ENCODE measurements at regions not wholly inside any gene's neighbourhood (a gene's known extent, or its start where the extent isn't known, plus 50 kb on each side); places are given as distances from the start of the nearest gene placed in this dataset.

- Histone ChIP-seq H3K27me3 (ENCODE audit: control insufficient read depth in 2 of 2, insufficient read depth in 2 of 2, low read length in 2 of 2) (no peaks in the 10 kb centered on the region), H3K9me3 (ENCODE audit: control insufficient read depth in 2 of 3, low read length in 3 of 3) (no peaks in the 10 kb centered on the region), H3K4me3 (ENCODE audit: low read length) (no peak overlapping the region), H3K4me1 (ENCODE audit: control insufficient read depth in 2 of 2, insufficient read depth in 2 of 2, low read length in 2 of 2) (no peaks in the 10 kb centered on the region), H3K36me3 (ENCODE audit: control insufficient read depth in 2 of 3, insufficient read depth in 3 of 3, low read length in 3 of 3) (no peaks in the 10 kb centered on the region), H3K27ac (ENCODE audit: low read depth, low read length) (no peak overlapping the region)
- ATAC-seq (no peak), DNase-seq (no peak)
- Mint-ChIP-seq H3K27me3 (peaks cover 0 to 25% (median 8%) of the 10 kb centered on the region in 5 donors), H3K36me3 (no peaks in the 10 kb centered on the region), H3K9me3 (peaks cover 0 to 12% (median 1%) of the 10 kb centered on the region in 11 donors), H3K4me3 (no peak overlapping the region), H3K27ac (no peak overlapping the region), H3K4me1 (no peaks in the 10 kb centered on the region)
- ChIA-PET POLR2A (no interaction called here), CTCF (no interaction called here)
- intact Hi-C loops (cut with micrococcal nuclease) = no loop called here
Observed at GRCh38 chr13:72586518-72586917, 140.9 kb downstream of the MZT1 start.

DNA sequence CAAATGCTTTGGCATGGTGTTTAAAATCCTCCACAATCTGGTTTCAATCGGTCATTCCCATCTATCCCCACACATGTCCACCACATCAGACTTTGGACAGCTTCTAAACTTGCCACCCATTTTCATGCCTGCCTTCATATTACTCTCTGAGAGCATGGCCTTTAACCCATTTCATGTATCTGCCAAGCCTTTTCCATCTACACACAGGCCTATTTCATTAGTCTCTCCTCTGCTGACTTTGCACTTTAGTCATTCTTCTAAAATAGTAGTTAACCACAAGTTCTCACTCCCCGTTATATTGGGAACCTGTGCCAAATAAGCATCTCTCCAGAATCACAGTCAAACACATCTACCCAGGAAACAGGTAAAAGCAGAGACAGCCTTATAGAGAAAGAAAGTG lies 142.2 kb downstream of the MZT1 start:
- peaks cover 0 to 25% (median 8%) of the 10 kb centered on the region in 5 donors for H3K27me3 Mint-ChIP-seq
- H3K4me3 Mint-ChIP-seq = no peak overlapping the region
- Histone ChIP-seq H3K27ac (ENCODE audit: low read depth, low read length) (no peak overlapping the region), H3K9me3 (ENCODE audit: control insufficient read depth in 2 of 3, low read length in 3 of 3) (no peaks in the 10 kb centered on the region), H3K27me3 (ENCODE audit: control insufficient read depth in 2 of 2, insufficient read depth in 2 of 2, low read length in 2 of 2) (no peaks in the 10 kb centered on the region), H3K36me3 (ENCODE audit: control insufficient read depth in 2 of 3, insufficient read depth in 3 of 3, low read length in 3 of 3) (no peaks in the 10 kb centered on the region), H3K4me1 (ENCODE audit: control insufficient read depth in 2 of 2, insufficient read depth in 2 of 2, low read length in 2 of 2) (no peaks in the 10 kb centered on the region), H3K4me3 (ENCODE audit: low read length) (no peak overlapping the region)
- ATAC-seq (no peak), DNase-seq (no peak)
- intact Hi-C loops (cut with micrococcal nuclease) = no loop called here
- H3K4me1 Mint-ChIP-seq = no peaks in the 10 kb centered on the region
- peaks cover 0 to 9% (median 1%) of the 10 kb centered on the region in 11 donors for H3K9me3 Mint-ChIP-seq
- POLR2A ChIA-PET = no interaction called here
- H3K27ac Mint-ChIP-seq = no peak overlapping the region
- CTCF ChIA-PET = no interaction called here
- H3K36me3 Mint-ChIP-seq = no peaks in the 10 kb centered on the region

GRCh38 chr13:72571191-72571590 lies 156.2 kb downstream of the MZT1 start:
- no peak overlapping the region for H3K27ac Mint-ChIP-seq
- Histone ChIP-seq H3K27ac (ENCODE audit: low read depth, low read length) (no peak overlapping the region), H3K4me3 (ENCODE audit: low read length) (no peak overlapping the region), H3K36me3 (ENCODE audit: control insufficient read depth in 2 of 3, insufficient read depth in 3 of 3, low read length in 3 of 3) (no peaks in the 10 kb centered on the region), H3K4me1 (ENCODE audit: control insufficient read depth in 2 of 2, insufficient read depth in 2 of 2, low read length in 2 of 2) (no peaks in the 10 kb centered on the region), H3K9me3 (ENCODE audit: control insufficient read depth in 2 of 3, low read length in 3 of 3) (no peaks in the 10 kb centered on the region), H3K27me3 (ENCODE audit: control insufficient read depth in 2 of 2, insufficient read depth in 2 of 2, low read length in 2 of 2) (no peaks in the 10 kb centered on the region)
- CTCF ChIA-PET = no interaction called here
- DNase-seq (no peak), ATAC-seq (no peak)
- POLR2A ChIA-PET = no interaction called here
- H3K9me3 Mint-ChIP-seq = peaks cover 5 to 18% (median 9%) of the 10 kb centered on the region in 11 donors
- peaks cover 0 to 25% (median 6%) of the 10 kb centered on the region in 5 donors for H3K27me3 Mint-ChIP-seq
- H3K36me3 Mint-ChIP-seq = no peaks in the 10 kb centered on the region
- no peaks in the 10 kb centered on the region for H3K4me1 Mint-ChIP-seq
- H3K4me3 Mint-ChIP-seq = no peak overlapping the region
- intact Hi-C loops (cut with micrococcal nuclease) = no loop called here

DNA sequence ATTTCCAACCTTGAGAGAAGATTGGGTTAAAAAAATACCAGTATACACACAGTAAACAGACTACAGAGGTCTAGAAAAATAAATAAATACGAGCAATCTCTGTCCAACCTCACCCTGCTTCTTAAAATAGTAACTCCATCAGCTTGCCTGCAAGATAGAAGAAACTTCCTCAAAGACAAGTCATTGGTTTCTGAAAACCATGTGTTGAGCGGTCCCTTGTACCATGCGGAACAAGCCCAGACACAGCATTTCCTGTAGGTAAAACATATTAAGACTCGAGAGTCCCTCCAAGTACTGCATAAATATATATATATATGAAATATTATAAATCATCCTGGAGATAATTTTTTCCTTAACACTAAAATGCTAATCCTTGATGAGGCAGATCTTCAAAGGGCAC lies 157.4 kb downstream of the MZT1 start:
- Histone ChIP-seq H3K9me3 (ENCODE audit: control insufficient read depth in 2 of 3, low read length in 3 of 3) (no peaks in the 10 kb centered on the region), H3K27me3 (ENCODE audit: control insufficient read depth in 2 of 2, insufficient read depth in 2 of 2, low read length in 2 of 2) (no peaks in the 10 kb centered on the region), H3K27ac (ENCODE audit: low read depth, low read length) (no peak overlapping the region), H3K36me3 (ENCODE audit: control insufficient read depth in 2 of 3, insufficient read depth in 3 of 3, low read length in 3 of 3) (no peaks in the 10 kb centered on the region), H3K4me3 (ENCODE audit: low read length) (no peak overlapping the region), H3K4me1 (ENCODE audit: control insufficient read depth in 2 of 2, insufficient read depth in 2 of 2, low read length in 2 of 2) (no peaks in the 10 kb centered on the region)
- intact Hi-C loops (cut with micrococcal nuclease) = no loop called here
- CTCF ChIA-PET = no interaction called here
- H3K27me3 Mint-ChIP-seq = peaks cover 0 to 25% (median 6%) of the 10 kb centered on the region in 5 donors
- ATAC-seq (no peak), DNase-seq (no peak)
- no peaks in the 10 kb centered on the region for H3K36me3 Mint-ChIP-seq
- H3K4me1 Mint-ChIP-seq = no peaks in the 10 kb centered on the region
- peaks cover 0 to 9% (median 1%) of the 10 kb centered on the region in 11 donors for H3K9me3 Mint-ChIP-seq
- no peak overlapping the region for H3K27ac Mint-ChIP-seq
- POLR2A ChIA-PET = no interaction called here
- no peak overlapping the region for H3K4me3 Mint-ChIP-seq

DNA sequence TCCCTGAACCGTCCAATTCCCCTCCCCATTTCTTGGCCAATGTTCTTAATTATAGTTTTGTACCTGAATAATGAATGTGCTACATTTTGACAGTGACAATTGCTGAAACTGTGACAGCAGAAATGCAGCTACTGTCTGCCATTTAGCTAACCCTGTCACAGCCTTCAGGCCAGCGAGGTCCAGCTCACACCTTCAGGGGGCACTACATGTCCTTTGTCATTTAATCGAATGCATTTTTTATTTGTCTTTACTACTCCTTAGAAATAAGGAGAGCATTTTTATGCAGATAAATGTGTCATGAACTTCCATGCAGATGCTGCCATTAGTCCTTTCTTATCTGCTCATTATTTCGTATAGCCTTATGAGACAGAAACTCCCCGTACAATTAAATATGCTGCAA lies 159.9 kb downstream of the MZT1 start:
- Histone ChIP-seq H3K4me1 (ENCODE audit: control insufficient read depth in 2 of 2, insufficient read depth in 2 of 2, low read length in 2 of 2) (no peaks in the 10 kb centered on the region), H3K36me3 (ENCODE audit: control insufficient read depth in 2 of 3, insufficient read depth in 3 of 3, low read length in 3 of 3) (no peaks in the 10 kb centered on the region), H3K27me3 (ENCODE audit: control insufficient read depth in 2 of 2, insufficient read depth in 2 of 2, low read length in 2 of 2) (no peaks in the 10 kb centered on the region), H3K27ac (ENCODE audit: low read depth, low read length) (no peak overlapping the region), H3K9me3 (ENCODE audit: control insufficient read depth in 2 of 3, low read length in 3 of 3) (no peaks in the 10 kb centered on the region), H3K4me3 (ENCODE audit: low read length) (no peak overlapping the region)
- Mint-ChIP-seq H3K9me3 (no peaks in the 10 kb centered on the region), H3K4me3 (no peak overlapping the region), H3K27me3 (peaks cover 0 to 18% (median 4%) of the 10 kb centered on the region in 5 donors), H3K36me3 (no peaks in the 10 kb centered on the region), H3K27ac (no peak overlapping the region), H3K4me1 (no peaks in the 10 kb centered on the region)
- intact Hi-C loops (cut with micrococcal nuclease) = no loop called here
- ATAC-seq (no peak), DNase-seq (no peak)
- CTCF ChIA-PET = no interaction called here
- POLR2A ChIA-PET = no interaction called here

DNA sequence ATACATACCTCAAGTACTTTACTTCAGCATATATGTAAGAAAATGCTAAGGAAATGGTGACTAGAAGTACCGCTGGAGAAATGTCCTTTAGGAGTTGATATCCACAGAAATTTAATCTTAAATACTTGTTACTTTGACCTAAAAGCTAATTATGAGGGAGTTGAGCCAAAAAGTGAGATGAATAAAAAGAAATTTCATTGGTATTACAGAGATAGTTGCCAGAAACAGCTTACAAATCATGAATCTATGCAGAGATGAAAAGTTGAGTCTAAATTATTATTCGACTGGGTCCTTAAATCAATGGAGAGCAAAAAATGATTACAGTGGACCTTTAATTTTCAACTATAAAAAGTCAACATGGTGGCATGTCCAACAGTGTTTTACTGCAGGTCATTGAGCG lies 160.9 kb downstream of the MZT1 start:
- no peaks in the 10 kb centered on the region for H3K27me3 ChIP-seq (ENCODE audit: control insufficient read depth in 2 of 2, insufficient read depth in 2 of 2, low read length in 2 of 2)
- Mint-ChIP-seq H3K27me3 (peaks cover 0 to 15% (median 4%) of the 10 kb centered on the region in 5 donors), H3K4me3 (no peak overlapping the region), H3K36me3 (no peaks in the 10 kb centered on the region), H3K4me1 (no peaks in the 10 kb centered on the region), H3K9me3 (no peaks in the 10 kb centered on the region), H3K27ac (no peak overlapping the region)
- H3K4me3 ChIP-seq (ENCODE audit: low read length) = no peak overlapping the region
- ATAC-seq (no peak), DNase-seq (no peak)
- ChIA-PET POLR2A (no interaction called here), CTCF (no interaction called here)
- H3K9me3 ChIP-seq (ENCODE audit: control insufficient read depth in 2 of 3, low read length in 3 of 3) = no peaks in the 10 kb centered on the region
- no peaks in the 10 kb centered on the region for H3K36me3 ChIP-seq (ENCODE audit: control insufficient read depth in 2 of 3, insufficient read depth in 3 of 3, low read length in 3 of 3)
- intact Hi-C loops (cut with micrococcal nuclease) = no loop called here
- no peaks in the 10 kb centered on the region for H3K4me1 ChIP-seq (ENCODE audit: control insufficient read depth in 2 of 2, insufficient read depth in 2 of 2, low read length in 2 of 2)
- no peak overlapping the region for H3K27ac ChIP-seq (ENCODE audit: low read depth, low read length)

DNA sequence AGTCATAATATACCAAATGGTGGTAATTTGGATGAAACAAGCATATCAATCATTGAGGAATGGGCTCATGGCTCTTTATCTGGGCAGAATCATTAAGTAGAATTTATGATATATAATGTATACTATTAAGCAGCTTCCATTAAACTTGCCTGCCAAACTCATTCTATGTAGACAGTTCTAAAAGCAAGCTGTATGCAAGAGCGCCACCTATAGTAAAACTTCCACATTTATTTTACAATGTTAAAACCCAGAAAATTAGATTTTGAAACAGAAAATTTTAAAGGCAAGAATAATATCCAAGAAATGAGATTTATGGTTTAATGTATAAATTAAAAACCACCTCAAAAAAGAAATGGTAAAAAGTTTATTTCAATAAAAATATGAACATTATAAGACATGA lies 161.5 kb downstream of the MZT1 start:
- no peak overlapping the region for H3K4me3 ChIP-seq (ENCODE audit: low read length)
- no peaks in the 10 kb centered on the region for H3K27me3 ChIP-seq (ENCODE audit: control insufficient read depth in 2 of 2, insufficient read depth in 2 of 2, low read length in 2 of 2)
- CTCF ChIA-PET = no interaction called here
- no peaks in the 10 kb centered on the region for H3K9me3 ChIP-seq (ENCODE audit: control insufficient read depth in 2 of 3, low read length in 3 of 3)
- Mint-ChIP-seq H3K4me3 (no peak overlapping the region), H3K27me3 (peaks cover 0 to 10% (median 4%) of the 10 kb centered on the region in 5 donors), H3K27ac (no peak overlapping the region), H3K9me3 (no peaks in the 10 kb centered on the region), H3K4me1 (no peaks in the 10 kb centered on the region), H3K36me3 (no peaks in the 10 kb centered on the region)
- ATAC-seq (no peak), DNase-seq (no peak)
- no peaks in the 10 kb centered on the region for H3K36me3 ChIP-seq (ENCODE audit: control insufficient read depth in 2 of 3, insufficient read depth in 3 of 3, low read length in 3 of 3)
- POLR2A ChIA-PET = no interaction called here
- H3K4me1 ChIP-seq (ENCODE audit: control insufficient read depth in 2 of 2, insufficient read depth in 2 of 2, low read length in 2 of 2) = no peaks in the 10 kb centered on the region
- no peak overlapping the region for H3K27ac ChIP-seq (ENCODE audit: low read depth, low read length)
- intact Hi-C loops (cut with micrococcal nuclease) = no loop called here

Measured in naive thymus-derived CD4-positive, alpha-beta T cell (primary cell).